PFSK-1 (cell line): ENCODE measurements at regions not wholly inside any gene's neighbourhood (a gene's known extent, or its start where the extent isn't known, plus 50 kb on each side); places are given as distances from the start of the nearest gene placed in this dataset.

Experiments used
- FOXP2 ChIP-seq: optimal IDR thresholded peaks from 2 replicates; pipeline ENCODE3; 2011; ENCODE audit warnings: borderline replicate concordance, control low read depth, inconsistent platforms; ENCODE audit not compliant: insufficient read depth; ENCODE audit errors: extremely low read length, extremely low read depth
- POLR2AphosphoS5 ChIP-seq: IDR thresholded peaks from 2 replicates; pipeline ENCODE4 v1.6.1; 2012; ENCODE audit warnings: low read depth, mild to moderate bottlenecking, control low read depth, low read length, moderate library complexity
- SIN3A ChIP-seq: IDR thresholded peaks from 2 replicates; pipeline ENCODE4 v1.6.1; 2012; ENCODE audit warnings: mild to moderate bottlenecking, low read length, moderate library complexity, borderline replicate concordance; ENCODE audit not compliant: insufficient read depth
- TAF1 ChIP-seq: IDR thresholded peaks from 2 replicates; pipeline ENCODE4 v1.6.1; 2012; ENCODE audit warnings: low read length, control low read depth, borderline replicate concordance; ENCODE audit not compliant: insufficient read depth
- TF ChIP-seq, protein P1 (sequence below), 2 experiments: IDR thresholded peaks; 2 replicates each; pipeline versions ENCODE4 v1.6.1 to v1.8.0; 2011 to 2012; ENCODE audit warnings: low read depth in 2 of 2, low read length in 2 of 2, control low read depth in 1 of 2, inconsistent platforms in 1 of 2, mild to moderate bottlenecking in 1 of 2, moderate library complexity in 1 of 2; ENCODE audit not compliant: insufficient read depth in 1 of 2

DNA sequence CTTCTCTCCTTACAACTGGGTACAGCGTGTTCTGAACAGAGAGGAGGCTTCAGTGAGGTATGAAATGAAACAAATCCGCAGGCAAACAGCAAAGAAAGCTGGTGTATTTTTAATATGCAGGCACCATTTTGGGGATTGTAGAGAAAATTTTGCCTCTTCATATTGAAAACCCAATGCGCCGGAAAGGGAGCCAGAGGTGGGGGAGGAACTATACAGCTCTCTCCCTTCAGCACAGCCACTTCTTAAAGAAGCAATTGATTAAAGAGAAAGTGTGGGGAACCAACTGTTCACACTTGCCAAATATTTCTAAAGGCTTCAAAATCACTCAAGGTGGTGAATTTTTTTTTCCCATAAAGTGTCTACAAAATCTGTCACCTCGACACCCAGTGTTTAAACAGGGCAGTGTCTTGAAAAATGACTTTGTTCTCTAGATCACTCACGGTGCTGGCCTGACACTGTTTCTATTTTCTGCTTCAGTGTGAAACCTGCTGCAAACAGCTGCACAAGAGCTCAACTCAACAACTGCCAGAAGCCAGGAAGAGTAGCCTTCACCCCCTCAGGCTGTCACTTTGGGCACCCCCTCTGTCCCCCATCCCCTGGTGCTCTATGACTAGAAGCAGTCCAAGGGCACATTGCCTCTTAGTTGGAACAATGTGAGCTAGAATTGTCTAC is 123.8 kb upstream of the CTTNBP2NL start:
- TF ChIP-seq TAF1 (no peak), SIN3A (no peak), POLR2AphosphoS5 (no peak), FOXP2 (no peak)
- TF ChIP-seq, protein P1, sequence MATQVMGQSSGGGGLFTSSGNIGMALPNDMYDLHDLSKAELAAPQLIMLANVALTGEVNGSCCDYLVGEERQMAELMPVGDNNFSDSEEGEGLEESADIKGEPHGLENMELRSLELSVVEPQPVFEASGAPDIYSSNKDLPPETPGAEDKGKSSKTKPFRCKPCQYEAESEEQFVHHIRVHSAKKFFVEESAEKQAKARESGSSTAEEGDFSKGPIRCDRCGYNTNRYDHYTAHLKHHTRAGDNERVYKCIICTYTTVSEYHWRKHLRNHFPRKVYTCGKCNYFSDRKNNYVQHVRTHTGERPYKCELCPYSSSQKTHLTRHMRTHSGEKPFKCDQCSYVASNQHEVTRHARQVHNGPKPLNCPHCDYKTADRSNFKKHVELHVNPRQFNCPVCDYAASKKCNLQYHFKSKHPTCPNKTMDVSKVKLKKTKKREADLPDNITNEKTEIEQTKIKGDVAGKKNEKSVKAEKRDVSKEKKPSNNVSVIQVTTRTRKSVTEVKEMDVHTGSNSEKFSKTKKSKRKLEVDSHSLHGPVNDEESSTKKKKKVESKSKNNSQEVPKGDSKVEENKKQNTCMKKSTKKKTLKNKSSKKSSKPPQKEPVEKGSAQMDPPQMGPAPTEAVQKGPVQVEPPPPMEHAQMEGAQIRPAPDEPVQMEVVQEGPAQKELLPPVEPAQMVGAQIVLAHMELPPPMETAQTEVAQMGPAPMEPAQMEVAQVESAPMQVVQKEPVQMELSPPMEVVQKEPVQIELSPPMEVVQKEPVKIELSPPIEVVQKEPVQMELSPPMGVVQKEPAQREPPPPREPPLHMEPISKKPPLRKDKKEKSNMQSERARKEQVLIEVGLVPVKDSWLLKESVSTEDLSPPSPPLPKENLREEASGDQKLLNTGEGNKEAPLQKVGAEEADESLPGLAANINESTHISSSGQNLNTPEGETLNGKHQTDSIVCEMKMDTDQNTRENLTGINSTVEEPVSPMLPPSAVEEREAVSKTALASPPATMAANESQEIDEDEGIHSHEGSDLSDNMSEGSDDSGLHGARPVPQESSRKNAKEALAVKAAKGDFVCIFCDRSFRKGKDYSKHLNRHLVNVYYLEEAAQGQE (IDR thresholded peaks at IDR 0.05; ENCODE audit: insufficient read depth in 1 of 2, low read depth in 2 of 2, low read length in 2 of 2), result no peak

DNA sequence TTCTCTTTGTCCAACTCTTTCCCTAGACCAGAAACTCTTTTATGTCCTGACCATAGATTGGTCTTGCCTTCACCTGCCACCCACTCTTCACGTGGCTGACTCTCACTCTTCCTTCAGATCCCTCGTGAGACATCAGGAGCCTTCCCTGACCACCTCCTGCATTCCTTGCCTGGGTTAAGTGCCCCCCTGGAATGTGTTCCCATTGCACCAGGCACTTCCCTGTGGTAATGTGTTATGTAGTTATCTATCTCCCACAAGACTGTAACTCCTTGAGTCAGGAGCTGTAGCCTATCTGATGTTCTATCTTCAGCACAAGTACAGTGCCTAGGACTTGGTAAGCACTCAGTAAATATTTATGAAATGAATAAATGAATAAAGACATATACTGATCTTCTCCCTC is 111.2 kb upstream of the CTTNBP2NL start:
- TF ChIP-seq POLR2AphosphoS5 (no peak), SIN3A (no peak), FOXP2 (no peak), TAF1 (no peak)
- TF ChIP-seq, protein P1 (IDR thresholded peaks at IDR 0.05; ENCODE audit: insufficient read depth in 1 of 2, low read depth in 2 of 2, low read length in 2 of 2), result no peak

DNA sequence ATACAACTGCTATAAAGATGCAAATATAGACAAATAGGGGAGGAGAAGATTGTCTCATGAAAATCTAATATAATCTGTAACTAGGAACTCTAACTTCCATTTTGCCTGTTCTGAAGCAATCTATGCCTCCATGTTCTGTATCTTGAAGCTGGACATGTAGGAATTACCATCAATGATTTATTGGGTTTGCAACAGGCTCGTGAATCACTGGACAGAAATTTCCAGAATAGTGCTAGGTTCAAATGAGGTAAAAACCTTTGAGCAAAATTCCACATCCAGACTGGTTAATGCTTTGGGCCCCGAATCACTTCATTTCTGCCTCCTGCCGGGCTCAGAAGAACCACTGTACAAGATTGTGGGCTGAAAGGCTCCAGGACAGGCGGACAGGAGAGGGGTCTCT is 110.7 kb upstream of the CTTNBP2NL start:
- TF ChIP-seq SIN3A, result no peak
- no peak for TF ChIP-seq POLR2AphosphoS5
- TF ChIP-seq FOXP2, result no peak
- TF ChIP-seq TAF1, result no peak
- TF ChIP-seq, protein P1 (IDR thresholded peaks at IDR 0.05; ENCODE audit: insufficient read depth in 1 of 2, low read depth in 2 of 2, low read length in 2 of 2), result no peak

DNA sequence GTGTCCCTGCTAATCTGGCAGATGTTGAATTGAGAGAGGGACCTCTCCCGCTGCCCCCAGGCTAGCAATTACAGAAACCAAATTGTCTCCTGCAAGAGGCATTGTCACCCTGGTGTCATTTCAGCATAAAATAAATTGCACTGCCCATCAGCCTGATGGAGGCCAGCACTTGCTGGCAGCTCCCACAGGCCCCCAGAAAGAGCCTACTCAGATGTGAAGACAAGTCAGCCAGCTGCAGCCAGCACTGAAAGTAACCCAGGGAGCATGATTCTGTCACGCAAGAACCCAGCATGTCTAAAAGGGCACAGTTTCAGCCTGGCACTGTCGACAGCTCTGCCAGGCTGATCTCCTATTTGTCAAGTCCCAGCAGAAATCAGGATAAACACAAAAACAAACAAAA is 110.3 kb upstream of the CTTNBP2NL start:
- no peak for TF ChIP-seq POLR2AphosphoS5
- TF ChIP-seq, protein P1 (IDR thresholded peaks at IDR 0.05; ENCODE audit: insufficient read depth in 1 of 2, low read depth in 2 of 2, low read length in 2 of 2), result no peak
- TF ChIP-seq TAF1, result no peak
- no peak for TF ChIP-seq FOXP2
- TF ChIP-seq SIN3A, result no peak
